ENCODE measurements at regions not wholly inside any gene's neighbourhood (a gene's known extent, or its start where the extent isn't known, plus 50 kb on each side); places are given as distances from the start of the nearest gene placed in this dataset.
A peak's percentile ranks its signal among the peaks of the same experiment; 100 is the strongest.

DNA sequence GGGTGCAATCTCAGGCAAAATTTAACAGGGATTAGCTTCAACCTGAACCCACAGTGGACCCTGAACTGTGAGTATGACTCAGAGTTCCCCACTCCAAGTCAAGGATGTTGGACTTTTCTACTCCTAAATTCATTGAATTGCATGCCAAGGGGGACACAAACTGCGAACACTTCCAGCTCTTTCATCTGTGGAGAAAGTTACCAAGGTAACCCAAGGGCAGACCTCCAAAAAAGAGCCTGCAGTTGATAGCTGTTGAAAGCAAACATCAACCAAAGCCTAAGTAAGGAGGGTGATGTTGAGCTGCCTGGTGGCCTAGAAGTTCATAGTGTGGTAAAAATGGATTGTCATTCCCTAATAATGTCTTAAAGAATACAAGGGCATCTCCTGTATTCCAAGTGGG is 1242.9 kb downstream of the C4orf33 start:
- DNase-seq (ENCODE audit: low read depth): no peak

- DNase-seq (ENCODE audit: low read depth): no peak
These were observed 1253.8 kb downstream of the C4orf33 start for GRCh38 chr4:130349745-130350144.

- no peak for DNase-seq (ENCODE audit: low read depth)
These were observed 1260.9 kb downstream of the C4orf33 start for GRCh38 chr4:130356873-130357272.

- peak; percentile 32 for DNase-seq (ENCODE audit: low read depth)
These were observed 1263.6 kb downstream of the C4orf33 start for GRCh38 chr4:130359542-130359941.

DNA sequence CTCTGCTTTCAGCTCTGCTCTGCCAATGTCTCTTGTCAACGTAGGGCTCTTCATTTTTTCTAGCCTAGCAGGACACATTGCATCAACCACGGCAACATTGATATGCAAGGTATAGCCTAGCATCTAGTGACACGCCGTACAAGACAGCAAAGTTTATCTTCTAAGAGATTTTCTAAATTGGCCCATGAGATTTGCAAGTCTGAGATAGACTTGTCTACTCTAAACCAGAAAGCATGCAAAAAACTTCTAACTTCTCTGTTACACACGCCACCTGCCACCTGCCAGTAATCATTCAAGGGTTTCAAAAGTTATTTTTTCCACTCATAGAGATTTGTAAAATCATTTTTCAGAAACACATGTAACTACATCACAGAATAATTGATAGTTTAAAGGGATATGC is 1265.7 kb downstream of the C4orf33 start:
- no peak for DNase-seq (ENCODE audit: low read depth)

DNA sequence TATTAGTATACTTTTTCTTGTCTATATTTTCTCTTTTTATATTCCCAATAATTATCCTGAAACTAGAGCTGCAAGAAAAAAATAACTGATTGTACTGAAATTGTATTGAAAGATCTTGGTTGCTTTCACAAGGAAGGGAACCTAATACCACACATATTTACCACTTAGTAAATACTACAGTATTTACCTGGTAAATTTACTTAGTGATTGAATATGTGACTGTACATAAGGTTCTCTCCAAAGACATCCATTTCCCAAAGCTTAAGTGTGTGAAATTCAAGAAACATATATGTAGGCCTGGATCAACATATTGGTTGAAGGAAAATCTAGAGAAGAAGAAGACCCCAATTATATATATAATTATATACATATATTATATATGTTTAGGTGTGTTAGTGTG is 1272.7 kb downstream of the C4orf33 start:
- DNase-seq (ENCODE audit: low read depth): no peak

GRCh38 chr4:130393231-130393630 is 1297.3 kb downstream of the C4orf33 start:
- no peak for DNase-seq (ENCODE audit: low read depth)

DNA sequence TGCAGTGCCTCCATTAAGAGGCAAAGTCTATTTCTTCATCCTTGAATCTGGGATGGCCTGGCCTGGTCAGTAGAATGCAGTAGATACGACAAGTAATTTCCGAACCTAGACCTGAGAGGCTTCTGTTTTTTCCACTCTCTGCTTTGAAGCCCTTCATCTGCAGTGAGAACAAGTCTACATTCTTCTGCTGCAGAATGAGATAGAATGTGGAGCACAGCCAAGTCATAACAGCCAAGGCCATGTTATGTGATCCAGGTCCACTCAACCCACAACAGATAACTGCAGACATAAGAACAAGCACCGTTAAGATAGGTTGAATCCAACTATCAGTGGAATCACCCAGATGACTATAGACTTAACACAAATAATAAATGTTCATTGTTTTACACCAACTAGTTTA is 1297.7 kb downstream of the C4orf33 start:
- DNase-seq (ENCODE audit: low read depth): peak; percentile 83

DNA sequence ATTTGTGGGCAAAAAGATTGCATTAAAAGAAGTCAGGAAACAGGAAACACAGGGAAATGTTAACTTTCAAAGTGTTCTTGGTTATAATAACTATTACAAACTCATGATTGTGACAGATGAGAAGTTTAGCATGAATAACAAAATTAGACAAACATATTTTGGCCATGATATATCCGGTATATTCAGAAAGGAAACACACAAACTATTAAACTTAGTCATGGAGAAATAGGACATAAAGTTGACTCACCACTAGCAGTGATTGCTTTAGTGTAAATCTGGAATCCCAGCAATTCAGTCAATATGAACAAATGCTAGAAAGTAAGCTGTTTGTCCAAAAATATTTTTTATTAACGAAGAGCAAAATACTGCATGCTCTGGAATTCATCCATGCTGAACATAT is 1299.9 kb downstream of the C4orf33 start:
- peak; percentile 80 for DNase-seq (ENCODE audit: low read depth)

DNA sequence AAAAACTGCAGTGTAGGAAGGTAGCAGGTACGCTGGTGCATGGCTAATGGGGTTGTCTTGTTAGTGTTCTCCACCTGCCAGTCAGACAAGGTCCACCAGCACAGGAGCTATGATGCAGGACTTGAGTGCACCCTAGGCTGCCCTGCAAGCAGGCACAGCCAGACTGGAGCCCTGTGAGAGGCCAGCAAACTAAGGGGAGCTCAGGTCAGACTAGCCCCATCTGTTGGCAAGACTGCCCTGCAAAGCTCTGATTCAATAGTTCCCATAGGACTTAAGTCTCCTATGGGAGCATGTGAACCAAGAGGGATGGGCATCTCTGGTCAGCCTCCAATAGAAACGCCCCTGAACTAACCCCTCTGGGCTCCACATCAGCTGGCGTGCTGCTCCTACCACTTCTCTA is 1307.3 kb downstream of the C4orf33 start:
- no peak for DNase-seq (ENCODE audit: low read depth)

- DNase-seq (ENCODE audit: low read depth): no peak
These were observed 1320.3 kb downstream of the C4orf33 start for GRCh38 chr4:130416228-130416627.

GRCh38 chr4:130419211-130419975 is 1323.4 kb downstream of the C4orf33 start:
- DNase-seq (ENCODE audit: low read depth): no peak

- no peak for DNase-seq (ENCODE audit: low read depth)
These were observed 1326.3 kb downstream of the C4orf33 start for GRCh38 chr4:130422261-130422660.

DNA sequence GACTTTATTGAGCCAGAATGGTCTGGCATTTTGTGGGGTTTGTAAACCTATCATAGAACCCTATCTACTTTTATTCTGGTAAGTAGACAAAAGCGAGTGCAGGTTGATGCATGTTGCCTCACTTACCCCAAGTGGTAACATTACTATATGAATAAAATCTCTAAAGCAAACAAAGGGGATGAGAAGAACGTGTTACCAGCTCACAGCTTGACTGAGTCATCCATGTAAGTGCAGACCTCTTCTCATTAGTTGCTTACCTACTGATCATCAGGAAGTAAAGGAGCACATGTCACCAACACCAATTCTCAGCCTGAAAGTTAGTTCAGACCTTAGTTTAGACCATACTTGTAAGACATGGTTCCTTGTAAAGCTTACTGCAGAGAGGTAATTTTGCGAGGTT is 1328.3 kb downstream of the C4orf33 start:
- no peak for DNase-seq (ENCODE audit: low read depth)

GRCh38 chr4:130432289-130432688 is 1336.3 kb downstream of the C4orf33 start:
- no peak for DNase-seq (ENCODE audit: low read depth)

GRCh38 chr4:130449741-130450140 is 1353.8 kb downstream of the C4orf33 start:
- DNase-seq (ENCODE audit: low read depth): no peak

- DNase-seq (ENCODE audit: low read depth): no peak
These were observed 1372.4 kb downstream of the C4orf33 start for GRCh38 chr4:130468340-130468739.

DNA sequence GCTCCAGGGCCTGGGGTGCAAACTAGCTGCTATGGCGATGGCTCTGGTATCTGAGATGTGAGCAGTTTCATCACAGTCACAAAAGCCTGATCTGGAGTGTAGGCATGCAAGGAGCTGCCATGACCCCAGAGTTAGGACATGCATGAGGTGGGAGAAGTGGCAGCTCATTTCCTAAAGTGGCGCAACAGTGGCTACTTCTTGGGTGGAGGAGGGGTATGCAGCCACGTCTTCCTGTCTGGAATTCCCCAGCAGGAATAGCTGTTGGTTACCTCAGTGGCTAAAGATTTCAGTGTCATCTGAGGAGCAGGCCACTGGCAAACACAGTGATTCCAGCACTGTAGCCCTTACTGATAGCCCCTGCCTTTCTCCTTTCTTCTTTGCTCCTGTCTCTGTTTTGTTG is 1382.5 kb downstream of the C4orf33 start:
- DNase-seq (ENCODE audit: low read depth): peak; percentile 84

GRCh38 chr4:130479020-130479419 is 1383.1 kb downstream of the C4orf33 start:
- peak; percentile 51 for DNase-seq (ENCODE audit: low read depth)

DNA sequence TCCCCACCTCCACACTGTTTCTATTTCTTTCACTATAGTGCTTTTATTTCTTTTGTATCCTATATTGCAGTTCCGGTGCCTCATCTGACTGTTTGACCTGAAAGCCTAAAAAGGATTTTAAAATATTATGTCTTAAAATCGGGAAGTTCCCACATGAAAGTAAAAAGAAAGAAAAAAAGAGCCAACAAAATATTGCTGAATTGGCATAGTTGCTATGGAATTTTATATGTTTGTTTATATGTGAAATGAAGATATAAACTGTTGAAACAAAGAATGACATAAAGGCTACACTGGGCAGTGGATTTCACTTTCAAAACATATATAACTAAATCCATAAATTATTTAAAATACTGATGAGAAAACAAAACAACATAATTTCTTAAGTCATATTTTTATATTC is 1383.7 kb downstream of the C4orf33 start:
- no peak for DNase-seq (ENCODE audit: low read depth)

DNA sequence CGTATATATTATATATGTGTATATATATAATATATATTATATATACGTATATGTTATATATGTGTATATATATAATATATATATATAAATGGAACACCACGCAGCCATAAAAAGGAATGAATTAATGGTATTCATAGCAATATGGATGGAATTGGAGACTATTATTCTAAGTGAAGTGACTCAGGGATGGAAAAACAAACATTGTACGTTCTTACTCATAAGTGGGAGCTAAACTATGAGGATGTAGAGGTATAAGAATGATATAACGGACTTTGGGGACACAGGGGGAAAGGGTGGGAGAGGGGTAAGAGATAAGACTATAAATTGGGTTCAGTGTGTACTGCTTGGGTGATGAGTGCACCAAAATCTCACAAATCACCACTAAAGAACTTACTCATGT is 1388.9 kb downstream of the C4orf33 start:
- DNase-seq (ENCODE audit: low read depth): no peak

- DNase-seq (ENCODE audit: low read depth): no peak
These were observed 1389.4 kb downstream of the C4orf33 start for GRCh38 chr4:130485371-130485770.

GRCh38 chr4:130486186-130486585 is 1390.2 kb downstream of the C4orf33 start:
- DNase-seq (ENCODE audit: low read depth): peak; percentile 5

GRCh38 chr4:130486841-130487240 is 1390.9 kb downstream of the C4orf33 start:
- DNase-seq (ENCODE audit: low read depth): peak; percentile 1
